Mesenchymal stem cell (in vitro differentiated cells and primary cell): ENCODE measurements at regions not wholly inside any gene's neighbourhood (a gene's known extent, or its start where the extent isn't known, plus 50 kb on each side); places are given as distances from the start of the nearest gene placed in this dataset.

Source experiments
- DNase-seq: peaks from one replicate; pipeline ENCODE4 v3.0.0-alpha.2; 2013
- H2AFZ ChIP-seq: one replicate; pipeline ENCODE4 v1.6.1; 2013; ENCODE audit warnings: low read depth, mild to moderate bottlenecking, control low read depth, inconsistent platforms, low read length, moderate library complexity
- H2AK5ac ChIP-seq: 2 replicates; pipeline ENCODE4 v1.6.1; 2013; ENCODE audit warnings: low read length, moderate library complexity, mild to moderate bottlenecking, inconsistent platforms; ENCODE audit not compliant: severe bottlenecking
- H2BK120ac ChIP-seq: one replicate; pipeline ENCODE4 v1.6.1; 2013; ENCODE audit warnings: low read depth, mild to moderate bottlenecking, inconsistent platforms, low read length, moderate library complexity
- H2BK12ac ChIP-seq, 2 experiments: one replicate each; pipeline ENCODE4 v1.6.1; 2013; ENCODE audit warnings: inconsistent platforms in 2 of 2, low read length in 2 of 2, mild to moderate bottlenecking in 2 of 2, moderate library complexity in 2 of 2, control low read depth in 1 of 2
- H2BK15ac ChIP-seq: one replicate; pipeline ENCODE4 v1.6.1; 2013; ENCODE audit warnings: mild to moderate bottlenecking, low read depth, inconsistent platforms; ENCODE audit not compliant: poor library complexity, severe bottlenecking
- H2BK5ac ChIP-seq: 2 replicates; pipeline ENCODE4 v1.6.1; 2013; ENCODE audit warnings: low read depth, mild to moderate bottlenecking, low read length, control low read depth, inconsistent platforms; ENCODE audit not compliant: poor library complexity, severe bottlenecking
- H3K14ac ChIP-seq, 2 experiments: one replicate each; pipeline ENCODE4 v1.6.1; 2013; ENCODE audit warnings: inconsistent platforms in 2 of 2, low read length in 2 of 2, control low read depth in 1 of 2, mild to moderate bottlenecking in 1 of 2, moderate library complexity in 1 of 2
- H3K18ac ChIP-seq, 2 experiments: one replicate each; pipeline ENCODE4 v1.6.1; 2013; ENCODE audit warnings: inconsistent platforms in 2 of 2, low read length in 2 of 2, control low read depth in 1 of 2, low read depth in 1 of 2, mild to moderate bottlenecking in 1 of 2
- H3K23ac ChIP-seq, 2 experiments: one replicate each; pipeline ENCODE4 v1.6.1; 2013; ENCODE audit warnings: inconsistent platforms in 2 of 2, low read length in 2 of 2, mild to moderate bottlenecking in 2 of 2, moderate library complexity in 2 of 2, control low read depth in 1 of 2
- H3K27ac ChIP-seq: 2 replicates; pipeline ENCODE4 v1.5.1; 2013; ENCODE audit warnings: mild to moderate bottlenecking, moderate library complexity, low read length, control low read depth, inconsistent platforms; ENCODE audit not compliant: poor library complexity, severe bottlenecking
- H3K27me3 ChIP-seq, 2 experiments: 2 replicates each; pipeline versions ENCODE4 v1.6.1 to v1.7.0; 2013; ENCODE audit warnings: low read length in 2 of 2, mild to moderate bottlenecking in 2 of 2, moderate library complexity in 2 of 2, control low read depth in 1 of 2, inconsistent platforms in 1 of 2; ENCODE audit not compliant: control insufficient read depth in 1 of 2, insufficient read depth in 1 of 2
- H3K36me3 ChIP-seq, 2 experiments: 2 replicates each; pipeline versions ENCODE4 v1.6.1 to v1.7.0; 2013; ENCODE audit warnings: low read length in 2 of 2, control low read depth in 1 of 2, inconsistent platforms in 1 of 2, low read depth in 1 of 2, mild to moderate bottlenecking in 1 of 2; ENCODE audit not compliant: insufficient read depth in 2 of 2, control insufficient read depth in 1 of 2
- H3K4ac ChIP-seq, 2 experiments: one replicate each; pipeline ENCODE4 v1.6.1; 2013; ENCODE audit warnings: inconsistent platforms in 2 of 2, low read length in 2 of 2, mild to moderate bottlenecking in 2 of 2, moderate library complexity in 2 of 2, control low read depth in 1 of 2, low read depth in 1 of 2
- H3K4me1 ChIP-seq: 2 replicates; pipeline ENCODE4 v1.6.1; 2013; ENCODE audit warnings: low read depth, low read length, control low read depth; ENCODE audit not compliant: control insufficient read depth, insufficient read depth
- H3K4me2 ChIP-seq: 2 replicates; pipeline ENCODE4 v1.6.1; 2013; ENCODE audit warnings: low read length, mild to moderate bottlenecking, inconsistent platforms; ENCODE audit not compliant: poor library complexity, severe bottlenecking
- H3K4me3 ChIP-seq, 2 experiments: 2 replicates each; pipeline versions ENCODE4 v1.5.1 to v1.7.0; 2013; ENCODE audit warnings: low read length in 2 of 2, mild to moderate bottlenecking in 2 of 2, control low read depth in 1 of 2, low read depth in 1 of 2; ENCODE audit not compliant: insufficient read depth in 1 of 2
- H3K79me1 ChIP-seq: replicated peaks from 2 replicates; pipeline ENCODE4 v1.6.1; 2013; ENCODE audit warnings: mild to moderate bottlenecking, control low read depth, low read length, inconsistent platforms; ENCODE audit not compliant: poor library complexity, severe bottlenecking
- H3K9ac ChIP-seq: 2 replicates; pipeline ENCODE4 v1.7.0; 2013; ENCODE audit warnings: mild to moderate bottlenecking, low read length, moderate library complexity
- H3K9me3 ChIP-seq: 2 replicates; pipeline ENCODE4 v1.7.0; 2013; ENCODE audit warnings: mild to moderate bottlenecking, low read length; ENCODE audit not compliant: control insufficient read depth
- H4K8ac ChIP-seq: one replicate; pipeline ENCODE4 v1.6.1; 2013; ENCODE audit warnings: inconsistent platforms, mild to moderate bottlenecking, low read length, moderate library complexity
- H4K91ac ChIP-seq: one replicate; pipeline ENCODE4 v1.6.1; 2013; ENCODE audit warnings: mild to moderate bottlenecking, low read length, inconsistent platforms
- WGBS: methylation state at CpG from one replicate; pipeline ENCODE4 v1.1.7; 2013; ENCODE audit warnings: mixed read lengths; 5-methylcytosine and 5-hydroxymethylcytosine counted together

DNA sequence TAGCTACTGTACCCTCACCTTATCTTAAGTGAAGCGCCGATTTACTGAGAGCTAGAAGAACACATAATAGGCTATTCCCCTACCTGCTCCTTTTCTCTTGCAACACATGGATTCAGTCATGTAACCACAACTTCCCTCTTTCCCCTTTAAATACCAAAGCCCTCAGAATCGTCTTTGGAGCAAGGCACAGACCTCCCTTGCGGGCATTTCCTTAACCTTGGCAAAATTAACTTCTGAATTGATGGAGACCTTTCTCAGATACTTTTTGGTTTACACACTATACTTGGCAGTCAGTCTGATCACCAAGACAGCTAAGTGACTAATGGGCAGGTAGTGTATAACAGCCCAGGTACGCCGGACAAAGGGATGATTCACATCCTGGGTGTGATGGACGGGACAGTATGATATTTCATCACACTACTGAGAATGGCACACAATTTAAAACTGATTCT, 72.7 kb upstream of the SEC61G start:
- no peak overlapping the region for H3K9ac ChIP-seq
- H2BK15ac ChIP-seq, result no peak overlapping the region
- H3K9me3 ChIP-seq, result peaks cover 5% of the 10 kb centered on the region
- H4K91ac ChIP-seq, result no peak overlapping the region
- no peak overlapping the region for H3K27ac ChIP-seq
- H2BK5ac ChIP-seq, result no peak overlapping the region
- H3K23ac ChIP-seq, result no peak overlapping the region
- no peak overlapping the region for H3K14ac ChIP-seq
- WGBS, result 83% methylated on average over 7 of the region's 7 CpGs
- no peak overlapping the region for H2AFZ ChIP-seq
- H2BK12ac ChIP-seq, result no peak overlapping the region
- H3K4ac ChIP-seq, result no peak overlapping the region
- H3K36me3 ChIP-seq, result no peaks in the 10 kb centered on the region
- no peak overlapping the region for H3K4me2 ChIP-seq
- no peaks in the 10 kb centered on the region for H3K27me3 ChIP-seq
- H2AK5ac ChIP-seq, result no peak overlapping the region
- no peak overlapping the region for H2BK120ac ChIP-seq
- H4K8ac ChIP-seq, result no peak overlapping the region
- H3K79me1 ChIP-seq, result no peaks in the 10 kb centered on the region
- peaks cover 2% of the 10 kb centered on the region for H3K4me1 ChIP-seq
- no peak overlapping the region for H3K4me3 ChIP-seq
- no peak overlapping the region for H3K18ac ChIP-seq
- no peak for DNase-seq

DNA sequence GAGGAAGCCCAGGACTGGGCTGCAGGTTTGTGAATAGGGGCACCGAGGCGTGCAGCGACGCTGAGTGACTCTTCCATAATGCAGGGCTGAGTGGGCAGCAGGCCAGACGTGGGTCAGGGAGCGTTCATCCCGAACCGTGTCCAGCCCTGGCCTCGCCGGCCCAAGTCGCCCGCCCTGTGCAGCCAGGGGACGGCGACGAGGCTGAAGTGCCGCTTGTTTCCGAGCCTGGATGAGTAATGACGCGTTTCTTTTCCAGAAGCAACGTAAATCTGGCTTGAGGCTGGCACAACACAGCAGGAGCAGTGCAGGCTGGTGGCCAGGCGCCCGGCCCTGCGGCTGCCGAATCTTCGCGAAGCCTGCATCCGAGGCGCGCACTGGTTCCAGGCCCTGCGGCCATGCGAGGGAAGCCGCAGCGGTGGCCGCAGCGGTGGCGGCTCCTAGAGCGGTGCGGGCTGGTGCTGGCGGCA, 74.0 kb upstream of the SEC61G start:
- no peak overlapping the region for H3K4ac ChIP-seq
- WGBS, result 98% methylated on average over 39 of the region's 39 CpGs

GRCh38 chr7:54837168-54837567, 78.2 kb upstream of the SEC61G start:
- Histone ChIP-seq H3K27ac (no peak overlapping the region), H3K4me1 (peaks cover 7% of the 10 kb centered on the region), H3K4ac (no peak overlapping the region), H2AK5ac (no peak overlapping the region), H3K79me1 (no peaks in the 10 kb centered on the region), H3K18ac (no peak overlapping the region), H3K9me3 (no peaks in the 10 kb centered on the region), H2BK15ac (no peak overlapping the region), H3K27me3 (no peaks in the 10 kb centered on the region), H3K23ac (no peak overlapping the region), H3K9ac (peak overlapping the region; percentile 57), H3K36me3 (peaks cover 0 to 3% of the 10 kb centered on the region in 2 experiments), H2BK120ac (no peak overlapping the region), H4K91ac (no peak overlapping the region), H2BK5ac (no peak overlapping the region), H3K4me3 (peak overlapping the region in 1 of 2 experiments; percentile 1), H3K14ac (no peak overlapping the region), H3K4me2 (no peak overlapping the region), H4K8ac (no peak overlapping the region), H2AFZ (no peak overlapping the region), H2BK12ac (no peak overlapping the region)
- no peak for DNase-seq
- 97% methylated on average over 7 of the region's 7 CpGs for WGBS

More for the DNA sequence above, 74.0 kb upstream of the SEC61G start:
- Histone ChIP-seq H3K27ac (no peak overlapping the region), H3K9me3 (no peaks in the 10 kb centered on the region), H2AK5ac (peak overlapping the region; percentile 27), H3K18ac (no peak overlapping the region), H3K9ac (no peak overlapping the region), H2BK12ac (no peak overlapping the region), H3K4me2 (no peak overlapping the region), H2BK120ac (no peak overlapping the region), H4K8ac (no peak overlapping the region), H3K36me3 (no peaks in the 10 kb centered on the region), H2AFZ (no peak overlapping the region), H3K14ac (peak overlapping the region in 1 of 2 experiments; percentile 74), H2BK5ac (no peak overlapping the region), H2BK15ac (no peak overlapping the region), H4K91ac (no peak overlapping the region), H3K79me1 (no peaks in the 10 kb centered on the region), H3K4me3 (no peak overlapping the region), H3K27me3 (no peaks in the 10 kb centered on the region), H3K4me1 (peaks cover 2% of the 10 kb centered on the region), H3K23ac (no peak overlapping the region)
- DNase-seq, result no peak

- Histone ChIP-seq H4K8ac (no peak overlapping the region), H2BK12ac (no peak overlapping the region), H3K18ac (no peak overlapping the region), H2AK5ac (no peak overlapping the region), H3K4ac (no peak overlapping the region), H2BK15ac (no peak overlapping the region), H2AFZ (peak overlapping the region; percentile 43), H3K9ac (peak overlapping the region; percentile 57), H4K91ac (no peak overlapping the region), H3K9me3 (no peaks in the 10 kb centered on the region), H3K4me3 (no peak overlapping the region), H2BK5ac (no peak overlapping the region), H3K27ac (no peak overlapping the region), H3K4me2 (no peak overlapping the region), H3K4me1 (peaks cover 7% of the 10 kb centered on the region), H2BK120ac (no peak overlapping the region), H3K36me3 (peaks cover 0 to 3% of the 10 kb centered on the region in 2 experiments), H3K23ac (no peak overlapping the region), H3K27me3 (no peaks in the 10 kb centered on the region), H3K14ac (no peak overlapping the region), H3K79me1 (no peaks in the 10 kb centered on the region)
- DNase-seq, result no peak
- 98% methylated on average over 6 of the region's 7 CpGs for WGBS
Observed at GRCh38 chr7:54837761-54838160, 78.8 kb upstream of the SEC61G start.
